ENCODE measurements at regions not wholly inside any gene's neighbourhood (a gene's known extent, or its start where the extent isn't known, plus 50 kb on each side); places are given as distances from the start of the nearest gene placed in this dataset.

DNA sequence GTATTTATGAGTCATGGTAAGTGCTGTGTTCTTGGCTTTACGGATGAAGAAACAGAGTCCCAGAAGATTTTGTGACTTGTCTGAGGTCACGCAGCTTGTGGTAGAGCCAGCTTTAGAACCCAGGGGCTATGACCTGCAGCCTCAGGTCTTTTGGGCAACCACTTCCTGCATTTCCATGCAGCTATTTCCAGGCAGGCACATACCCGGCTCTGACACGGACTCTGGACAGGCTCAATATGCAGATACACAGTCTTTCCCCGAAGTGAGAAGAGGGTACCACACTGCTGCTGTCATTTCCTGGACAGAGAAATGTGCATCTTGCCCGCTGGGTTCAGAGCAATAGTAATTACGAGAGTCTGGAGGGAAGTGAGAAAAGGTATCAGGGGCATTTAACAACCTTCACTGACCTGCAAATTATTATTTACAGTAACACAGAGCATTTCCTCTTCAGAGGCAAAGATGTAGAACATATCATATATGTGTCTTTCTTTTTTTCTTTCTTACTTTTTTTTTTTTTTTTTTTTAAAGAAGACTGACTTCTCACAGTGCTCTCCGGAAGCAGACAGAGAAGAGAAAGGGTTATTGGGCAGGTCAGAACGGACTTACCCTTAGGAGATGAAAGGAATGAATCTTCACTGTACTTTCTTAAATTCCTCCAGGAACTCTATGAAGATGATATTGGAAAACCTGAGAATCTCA is 185.1 kb downstream of the CLIC5 start:
- no peak for DNase-seq

- no peak for DNase-seq
These were observed 185.8 kb downstream of the CLIC5 start for GRCh38 chr6:45829873-45830272.

- DNase-seq: no peak
These were observed 187.6 kb downstream of the CLIC5 start for GRCh38 chr6:45827952-45828530.

DNA sequence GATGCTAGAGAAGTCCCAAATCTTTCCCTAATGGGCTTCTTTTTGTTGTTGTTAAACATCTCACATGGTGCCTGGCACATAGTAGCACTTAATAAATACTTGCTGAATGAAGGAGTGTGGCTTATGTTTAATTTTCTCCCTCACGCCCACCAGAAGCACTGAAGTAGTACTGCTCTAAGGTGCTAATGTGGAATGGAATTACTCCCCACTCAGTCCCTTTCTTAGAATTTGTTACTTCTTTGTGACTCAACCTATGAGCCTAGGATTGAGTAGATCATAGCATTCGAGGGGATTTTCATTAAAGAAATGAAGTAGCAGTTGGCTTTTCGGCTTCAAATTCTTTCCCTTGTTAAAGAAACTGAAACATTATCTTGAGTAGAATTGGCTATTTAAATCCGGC is 192.8 kb downstream of the CLIC5 start:
- DNase-seq: no peak

- DNase-seq: peak; percentile 48
These were observed 193.3 kb downstream of the CLIC5 start for GRCh38 chr6:45822246-45822812.

DNA sequence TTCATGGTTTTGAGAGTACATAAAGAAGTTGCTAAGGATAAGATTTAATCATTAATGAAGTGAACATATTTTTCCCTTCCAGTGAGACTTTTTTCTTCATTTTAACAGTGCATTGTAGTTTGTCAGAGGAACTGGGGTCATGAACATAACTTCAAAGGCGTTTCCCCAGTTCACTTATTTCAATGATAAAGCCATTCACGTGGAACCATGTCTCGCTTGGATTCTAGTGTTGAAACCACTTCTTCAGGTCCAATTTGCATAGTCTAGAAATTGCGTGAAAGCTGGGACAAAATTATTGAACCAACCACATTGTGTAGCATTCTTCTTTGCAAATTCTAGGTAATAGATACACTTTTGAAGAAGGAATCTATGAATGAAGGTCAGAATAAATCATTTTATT is 197.0 kb downstream of the CLIC5 start:
- DNase-seq: no peak

DNA sequence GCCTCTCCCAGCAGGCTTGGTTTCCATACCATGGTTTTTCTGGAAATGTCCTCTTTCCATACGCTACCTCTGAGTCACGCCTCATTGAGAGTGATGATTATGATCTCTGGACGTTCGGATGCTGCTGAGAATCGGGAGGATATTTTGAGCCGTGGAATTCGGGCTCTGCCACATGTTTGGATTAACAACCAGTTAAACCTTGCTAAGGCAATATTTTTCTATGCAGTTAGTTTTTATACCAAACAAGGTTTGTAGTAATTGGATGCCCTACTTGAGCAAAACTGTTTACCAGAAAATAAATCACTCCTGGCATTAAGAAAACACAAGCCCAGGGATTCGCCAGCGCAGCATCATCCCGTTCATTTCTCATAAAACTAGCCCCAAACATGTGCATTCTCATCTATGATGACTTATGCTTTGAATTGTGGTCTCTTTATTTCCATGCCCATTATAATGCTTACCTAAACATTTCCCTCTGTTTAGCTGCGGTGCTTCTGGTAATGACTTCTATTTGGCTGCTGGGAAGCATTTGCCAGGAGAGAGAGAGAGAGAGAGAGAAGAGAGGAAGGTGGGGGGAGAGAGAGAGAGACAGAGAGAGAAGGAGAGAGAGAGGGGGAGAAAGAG is 198.9 kb downstream of the CLIC5 start:
- DNase-seq: no peak

GRCh38 chr6:45815466-45816125 is 200.1 kb downstream of the CLIC5 start:
- DNase-seq: no peak

GRCh38 chr6:45814772-45815171 is 200.9 kb downstream of the CLIC5 start:
- DNase-seq: no peak

- DNase-seq: no peak
These were observed 201.7 kb downstream of the CLIC5 start for GRCh38 chr6:45813943-45814342.

DNA sequence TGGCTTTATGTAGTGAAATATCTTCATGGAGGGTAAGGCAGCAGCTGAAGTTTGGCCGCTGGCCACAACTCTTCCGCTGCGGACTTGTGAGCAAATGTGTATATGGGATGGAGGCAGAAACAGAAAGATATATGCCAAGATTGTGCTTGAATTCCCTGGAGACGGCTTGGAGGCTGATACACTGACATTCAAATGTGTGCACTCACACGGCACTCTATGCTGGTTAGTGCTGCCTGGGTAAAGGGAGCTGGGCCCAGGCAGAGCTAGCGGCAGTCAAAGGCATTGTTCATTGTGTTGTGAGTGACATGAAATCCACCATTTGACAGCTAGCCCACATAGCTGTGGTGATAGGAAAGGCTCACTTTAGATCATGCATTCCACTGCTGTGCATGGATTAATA is 202.7 kb downstream of the CLIC5 start:
- DNase-seq: no peak

DNA sequence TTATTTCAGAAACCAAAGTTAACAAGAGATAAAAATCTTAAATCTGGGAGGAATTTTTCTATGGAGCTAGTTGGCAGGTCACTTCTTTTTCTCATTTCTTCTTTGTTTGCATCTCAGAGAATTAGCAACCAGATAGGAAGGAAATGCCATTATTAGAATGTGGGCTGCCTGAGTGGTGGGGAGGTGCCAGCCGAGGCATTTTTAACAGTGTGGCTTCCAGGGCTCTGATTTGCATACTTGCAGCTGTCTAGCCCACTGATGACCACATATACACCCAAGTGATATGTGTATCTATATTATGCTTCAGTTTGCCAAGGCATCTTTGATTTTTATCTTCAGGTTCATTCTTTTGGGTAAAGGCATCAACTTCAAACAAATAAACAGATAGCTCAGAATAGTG is 206.7 kb downstream of the CLIC5 start:
- DNase-seq: no peak

DNA sequence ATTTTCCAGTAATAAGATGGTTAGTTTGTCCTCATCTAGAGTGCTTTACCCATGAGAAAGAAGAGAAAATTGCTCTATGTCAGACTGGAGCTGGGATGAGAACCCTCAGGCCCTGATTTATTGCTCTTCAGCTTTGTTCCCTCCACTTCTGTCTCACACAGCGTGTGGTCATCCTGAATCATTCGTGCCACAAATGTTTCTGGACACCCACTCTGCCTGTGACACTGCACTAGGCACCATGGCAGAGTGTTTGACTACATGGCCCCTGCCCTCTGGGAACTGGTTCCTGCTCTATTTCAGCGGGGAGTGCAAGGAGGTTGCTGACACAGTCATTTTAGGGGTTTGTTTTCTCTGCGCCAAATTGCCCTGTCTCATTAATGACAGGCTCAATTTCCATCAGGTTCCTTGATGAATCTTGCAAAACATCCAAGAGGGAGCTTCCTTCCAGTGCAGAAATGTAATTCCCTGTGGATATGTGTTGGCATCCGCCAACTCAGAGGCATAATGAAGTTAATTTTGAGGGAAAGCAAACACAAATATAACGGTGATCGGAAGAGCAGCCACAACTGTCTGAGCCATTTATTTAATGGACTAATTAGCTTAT is 207.5 kb downstream of the CLIC5 start:
- no peak for DNase-seq

GRCh38 chr6:45807311-45808041 is 208.2 kb downstream of the CLIC5 start:
- DNase-seq: no peak

DNA sequence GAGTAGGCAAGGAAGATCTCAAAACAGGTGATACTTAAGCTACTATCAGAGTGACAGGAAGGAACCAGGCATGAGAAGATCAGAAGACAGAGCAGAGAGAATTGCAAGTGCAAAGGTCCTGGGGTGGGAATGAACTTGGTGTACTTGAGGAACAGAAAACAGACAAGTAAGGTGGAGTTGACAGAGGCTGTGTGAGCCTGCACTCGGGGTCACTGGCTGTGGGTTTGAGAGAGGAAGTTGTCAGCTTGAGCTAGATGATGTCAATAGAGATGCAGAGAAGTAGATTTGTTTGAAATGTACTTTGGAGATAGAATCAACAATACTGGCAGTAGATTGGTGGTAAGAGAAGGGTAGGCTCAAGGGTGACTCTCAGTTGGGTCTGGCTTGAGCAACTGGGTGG is 209.5 kb downstream of the CLIC5 start:
- DNase-seq: no peak

- DNase-seq: no peak
These were observed 212.6 kb downstream of the CLIC5 start for GRCh38 chr6:45803071-45803470.

GRCh38 chr6:45801471-45802289 is 214.0 kb downstream of the CLIC5 start:
- no peak for DNase-seq

DNA sequence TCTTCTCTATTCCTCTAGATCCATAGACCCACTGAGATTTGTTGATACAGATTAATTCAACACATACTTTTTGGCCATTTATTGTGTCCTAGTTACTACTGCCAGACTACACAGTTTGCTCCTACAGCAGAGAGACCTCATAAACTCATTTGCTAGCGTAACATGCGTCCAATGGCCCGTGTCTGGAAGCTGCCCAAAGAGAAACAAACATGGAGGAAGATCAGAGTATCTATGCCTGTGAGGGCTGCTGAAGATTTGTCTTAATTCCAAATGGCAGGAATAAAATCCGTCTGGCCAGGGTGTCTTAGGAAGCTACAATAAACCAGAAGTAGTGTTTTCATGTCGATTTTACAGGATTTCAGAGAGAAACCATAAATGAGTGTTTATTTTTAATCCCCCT is 214.7 kb downstream of the CLIC5 start:
- DNase-seq: no peak

- no peak for DNase-seq
These were observed 220.0 kb downstream of the CLIC5 start for GRCh38 chr6:45795678-45796077.

DNA sequence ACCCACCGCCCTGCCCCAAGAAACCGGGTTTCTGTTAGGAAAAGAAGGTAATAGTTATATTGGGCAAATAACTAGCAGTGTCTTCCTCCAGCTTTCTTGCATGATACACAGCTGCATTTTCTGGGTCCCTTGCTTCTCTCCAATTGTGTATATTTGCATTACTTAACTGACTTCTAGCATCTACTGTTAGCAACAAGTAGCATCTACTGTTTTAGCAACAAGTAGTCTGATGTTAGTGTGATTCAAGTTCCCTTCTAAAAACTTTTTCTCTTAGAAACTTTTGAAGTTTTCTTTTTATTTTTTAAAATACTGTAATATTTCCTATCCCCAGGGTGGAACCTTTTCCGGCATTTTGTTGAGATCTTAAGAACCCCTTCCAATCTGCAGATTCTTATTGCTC is 221.2 kb downstream of the CLIC5 start:
- no peak for DNase-seq
